ENCODE measurements at regions not wholly inside any gene's neighbourhood (a gene's known extent, or its start where the extent isn't known, plus 50 kb on each side); places are given as distances from the start of the nearest gene placed in this dataset.

DNA sequence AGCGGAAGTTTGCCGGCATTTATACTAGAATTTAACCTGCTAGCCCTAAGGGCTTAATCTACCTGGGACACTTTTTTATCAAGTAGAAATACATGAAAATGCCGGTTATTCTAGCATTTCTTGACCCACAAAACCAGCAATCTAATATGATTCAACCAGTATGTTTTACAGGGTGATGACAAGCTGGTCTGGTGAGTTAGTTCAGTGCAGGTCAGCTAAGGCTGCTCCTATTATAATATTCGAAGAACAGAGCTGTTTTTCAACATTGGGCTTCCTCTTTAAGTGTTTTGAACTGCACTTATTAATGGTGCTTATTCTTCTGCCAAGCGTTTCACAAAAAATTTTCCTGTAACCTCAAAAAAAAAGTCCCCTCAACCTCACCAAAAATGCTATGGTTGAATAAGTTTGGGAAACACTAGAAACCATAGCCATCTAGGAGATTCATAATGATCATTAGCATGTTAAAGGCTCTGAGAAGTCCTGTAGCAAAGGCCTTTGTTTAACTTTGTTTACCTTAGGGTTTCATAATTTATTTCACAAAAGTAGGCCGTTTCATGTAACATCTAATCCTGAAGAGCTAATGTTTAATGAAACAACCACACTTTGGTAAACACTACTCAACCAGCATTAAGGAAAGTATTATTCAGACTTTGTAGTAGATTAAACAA, 526.6 kb downstream of the KLF12 start:
- Histone ChIP-seq H3K4me2 (ENCODE audit: low read length) (no peak overlapping the region), H3K27ac (ENCODE audit: low read depth, low read length) (no peak overlapping the region), H3K36me3 (ENCODE audit: control insufficient read depth in 1 of 2, insufficient read depth in 2 of 2, low read length in 2 of 2) (no peaks in the 10 kb centered on the region), H3K9ac (ENCODE audit: low read length) (no peak overlapping the region), H3K4me3 (replicated peaks in 1 of 2; ENCODE audit: low read depth in 1 of 2, low read length in 2 of 2) (no peak overlapping the region), H2AFZ (ENCODE audit: low read depth, low read length, poor library complexity, severe bottlenecking) (no peak overlapping the region), H4K20me1 (ENCODE audit: insufficient read depth) (no peaks in the 10 kb centered on the region), H3K9me2 (ENCODE audit: insufficient read depth) (no peaks in the 10 kb centered on the region), H3K27me3 (ENCODE audit: insufficient read depth, low read length) (no peaks in the 10 kb centered on the region), H3K79me2 (ENCODE audit: insufficient read depth, low read length) (no peaks in the 10 kb centered on the region), H3K9me3 (ENCODE audit: control insufficient read depth in 1 of 2, insufficient read depth in 1 of 2, low read depth in 1 of 2, low read length in 2 of 2) (no peaks in the 10 kb centered on the region), H3K4me1 (ENCODE audit: control insufficient read depth in 1 of 2, insufficient read depth in 2 of 2, low read length in 2 of 2) (no peaks in the 10 kb centered on the region)
- ChIA-PET POLR2A (no interaction called here), CTCF (no interaction called here), RAD21 (ENCODE audit: low non-redundant PET in 1 of 2, low total read pairs in 2 of 2, uncharacterized antibody in 2 of 2, unreplicated experiment in 2 of 2) (no interaction called here)
- no peak for ATAC-seq
- intact Hi-C loops (cut with micrococcal nuclease): no loop called here
- no TSS peak for BruUV-seq (replicated peaks)
- no peak for DNase-seq (ENCODE audit: low read depth, low spot score)
- TF ChIP-seq, protein P1, sequence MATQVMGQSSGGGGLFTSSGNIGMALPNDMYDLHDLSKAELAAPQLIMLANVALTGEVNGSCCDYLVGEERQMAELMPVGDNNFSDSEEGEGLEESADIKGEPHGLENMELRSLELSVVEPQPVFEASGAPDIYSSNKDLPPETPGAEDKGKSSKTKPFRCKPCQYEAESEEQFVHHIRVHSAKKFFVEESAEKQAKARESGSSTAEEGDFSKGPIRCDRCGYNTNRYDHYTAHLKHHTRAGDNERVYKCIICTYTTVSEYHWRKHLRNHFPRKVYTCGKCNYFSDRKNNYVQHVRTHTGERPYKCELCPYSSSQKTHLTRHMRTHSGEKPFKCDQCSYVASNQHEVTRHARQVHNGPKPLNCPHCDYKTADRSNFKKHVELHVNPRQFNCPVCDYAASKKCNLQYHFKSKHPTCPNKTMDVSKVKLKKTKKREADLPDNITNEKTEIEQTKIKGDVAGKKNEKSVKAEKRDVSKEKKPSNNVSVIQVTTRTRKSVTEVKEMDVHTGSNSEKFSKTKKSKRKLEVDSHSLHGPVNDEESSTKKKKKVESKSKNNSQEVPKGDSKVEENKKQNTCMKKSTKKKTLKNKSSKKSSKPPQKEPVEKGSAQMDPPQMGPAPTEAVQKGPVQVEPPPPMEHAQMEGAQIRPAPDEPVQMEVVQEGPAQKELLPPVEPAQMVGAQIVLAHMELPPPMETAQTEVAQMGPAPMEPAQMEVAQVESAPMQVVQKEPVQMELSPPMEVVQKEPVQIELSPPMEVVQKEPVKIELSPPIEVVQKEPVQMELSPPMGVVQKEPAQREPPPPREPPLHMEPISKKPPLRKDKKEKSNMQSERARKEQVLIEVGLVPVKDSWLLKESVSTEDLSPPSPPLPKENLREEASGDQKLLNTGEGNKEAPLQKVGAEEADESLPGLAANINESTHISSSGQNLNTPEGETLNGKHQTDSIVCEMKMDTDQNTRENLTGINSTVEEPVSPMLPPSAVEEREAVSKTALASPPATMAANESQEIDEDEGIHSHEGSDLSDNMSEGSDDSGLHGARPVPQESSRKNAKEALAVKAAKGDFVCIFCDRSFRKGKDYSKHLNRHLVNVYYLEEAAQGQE (IDR thresholded peaks at IDR 0.05; ENCODE audit: low read depth): no peak
- TF ChIP-seq YY1 (IDR thresholded peaks at IDR 0.05; ENCODE audit: extremely low read depth, insufficient replicate concordance, low read depth, low read length) (no peak), EZH2phosphoT487 (IDR thresholded peaks at IDR 0.05; ENCODE audit: borderline replicate concordance) (no peak), SP1 (IDR thresholded peaks at IDR 0.05; ENCODE audit: low read depth) (no peak), POLR2AphosphoS5 (IDR thresholded peaks at IDR 0.05; ENCODE audit: low read depth, low read length) (no peak), SIN3A (IDR thresholded peaks at IDR 0.05; ENCODE audit: low read depth) (no peak), ZFX (IDR thresholded peaks at IDR 0.05) (no peak)
- TF ChIP-seq, protein P2, sequence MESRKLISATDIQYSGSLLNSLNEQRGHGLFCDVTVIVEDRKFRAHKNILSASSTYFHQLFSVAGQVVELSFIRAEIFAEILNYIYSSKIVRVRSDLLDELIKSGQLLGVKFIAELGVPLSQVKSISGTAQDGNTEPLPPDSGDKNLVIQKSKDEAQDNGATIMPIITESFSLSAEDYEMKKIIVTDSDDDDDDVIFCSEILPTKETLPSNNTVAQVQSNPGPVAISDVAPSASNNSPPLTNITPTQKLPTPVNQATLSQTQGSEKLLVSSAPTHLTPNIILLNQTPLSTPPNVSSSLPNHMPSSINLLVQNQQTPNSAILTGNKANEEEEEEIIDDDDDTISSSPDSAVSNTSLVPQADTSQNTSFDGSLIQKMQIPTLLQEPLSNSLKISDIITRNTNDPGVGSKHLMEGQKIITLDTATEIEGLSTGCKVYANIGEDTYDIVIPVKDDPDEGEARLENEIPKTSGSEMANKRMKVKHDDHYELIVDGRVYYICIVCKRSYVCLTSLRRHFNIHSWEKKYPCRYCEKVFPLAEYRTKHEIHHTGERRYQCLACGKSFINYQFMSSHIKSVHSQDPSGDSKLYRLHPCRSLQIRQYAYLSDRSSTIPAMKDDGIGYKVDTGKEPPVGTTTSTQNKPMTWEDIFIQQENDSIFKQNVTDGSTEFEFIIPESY (IDR thresholded peaks at IDR 0.05; ENCODE audit: extremely low read depth, insufficient replicate concordance, low read length): no peak

All from HCT116 (cell line).